HG02588 (cell line): ENCODE measurements at regions not wholly inside any gene's neighbourhood (a gene's known extent, or its start where the extent isn't known, plus 50 kb on each side); places are given as distances from the start of the nearest gene placed in this dataset.

ENCODE experiments used
- ATAC-seq: cut with Tn5 transposase; IDR thresholded peaks from one replicate; pipeline ENCODE4 v1.9.1; 2021; ENCODE audit warnings: mild to moderate bottlenecking, moderate library complexity; ENCODE audit not compliant: unreplicated experiment

DNA sequence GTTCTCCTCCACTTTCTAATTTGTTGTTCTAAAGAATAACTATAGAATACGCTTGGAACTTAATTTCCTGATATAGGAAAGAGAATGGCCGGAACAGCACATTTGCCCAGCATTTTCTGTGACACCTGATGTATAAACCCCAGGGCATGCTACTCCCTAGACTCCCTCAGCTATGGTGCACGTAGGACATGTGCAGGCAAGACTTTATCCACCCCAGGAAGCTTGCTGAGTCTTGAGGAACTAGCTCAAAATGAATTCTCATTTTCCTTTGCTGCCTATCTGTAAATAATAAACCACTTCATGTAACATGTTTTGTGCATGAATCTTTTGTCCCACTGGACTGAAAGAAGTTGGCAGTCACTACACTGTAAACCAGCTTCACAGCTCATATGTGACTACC lies 535.8 kb upstream of the SLITRK1 start:
- no peak for ATAC-seq

DNA sequence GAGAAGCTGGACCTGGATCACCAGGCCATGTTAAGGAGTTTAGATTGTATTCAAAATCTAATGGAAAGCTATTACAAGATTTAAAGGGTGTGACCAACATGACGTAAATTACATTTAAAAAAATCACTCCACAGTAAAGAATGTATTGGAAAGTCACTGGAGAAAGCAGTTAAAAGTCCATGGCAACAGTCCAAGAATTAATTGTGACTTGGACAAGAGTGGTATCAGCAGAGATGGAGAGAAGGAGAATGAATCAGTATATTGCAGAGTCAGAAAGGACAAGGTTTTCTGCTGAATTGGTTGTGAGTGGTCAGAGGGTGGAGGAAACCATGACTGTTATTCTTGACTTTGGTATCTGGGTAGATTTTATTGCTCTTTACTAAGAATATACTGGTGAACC lies 535.1 kb upstream of the SLITRK1 start:
- ATAC-seq = no peak

DNA sequence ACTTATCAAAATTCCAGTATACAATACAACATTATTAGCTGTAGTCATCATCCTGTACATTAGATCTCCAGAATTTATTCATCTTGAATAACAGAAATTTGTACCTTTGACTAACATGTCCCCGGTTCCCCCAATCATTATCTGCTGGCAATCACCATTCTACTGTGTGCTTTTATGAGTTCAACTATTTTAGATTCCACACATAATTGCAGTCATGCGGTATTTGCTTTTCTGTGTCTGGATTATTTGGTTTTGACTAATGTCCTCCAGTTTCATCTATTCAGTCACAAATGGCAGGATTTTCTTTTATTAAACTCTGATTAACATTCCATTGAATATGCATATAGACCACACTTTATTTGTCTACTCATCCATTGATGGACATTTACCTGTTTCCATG lies 530.7 kb upstream of the SLITRK1 start:
- no peak for ATAC-seq

DNA sequence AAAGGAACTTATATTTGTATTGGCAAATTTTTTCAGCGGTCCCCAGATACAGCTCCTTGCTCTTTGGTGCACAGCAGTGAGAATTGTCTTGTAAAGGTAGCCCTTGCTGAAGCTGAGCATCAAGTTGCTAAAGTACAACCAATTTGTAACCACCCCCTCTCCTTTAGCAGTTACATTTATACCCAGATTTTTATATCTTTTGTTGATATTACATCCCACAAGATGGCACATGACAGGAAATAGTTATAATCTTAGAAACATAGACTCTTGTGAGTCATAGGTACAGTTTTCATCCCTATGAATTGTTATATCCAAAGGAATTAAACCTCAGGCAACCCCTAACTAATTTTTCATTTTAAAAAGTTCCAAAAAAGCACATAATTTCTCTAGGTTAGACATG lies 523.0 kb upstream of the SLITRK1 start:
- ATAC-seq = no peak

DNA sequence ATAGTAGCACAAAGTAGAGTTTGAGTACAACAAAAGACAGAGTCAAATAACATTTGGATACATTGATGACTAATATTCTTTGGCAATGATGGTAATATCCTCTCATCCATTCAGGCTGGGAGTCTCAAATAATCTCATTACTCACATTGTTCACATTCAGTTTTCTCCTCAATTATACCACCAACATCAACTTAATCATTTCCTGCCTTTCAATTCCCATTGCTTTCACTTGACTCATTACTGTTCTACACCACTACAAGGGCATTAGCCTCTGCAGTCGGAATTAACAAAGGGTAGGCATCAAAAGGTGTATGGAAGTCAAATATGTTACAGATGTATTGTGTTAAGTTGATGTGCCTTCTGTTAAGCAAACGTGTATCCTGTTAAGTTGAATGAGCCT lies 518.4 kb upstream of the SLITRK1 start:
- ATAC-seq = no peak

DNA sequence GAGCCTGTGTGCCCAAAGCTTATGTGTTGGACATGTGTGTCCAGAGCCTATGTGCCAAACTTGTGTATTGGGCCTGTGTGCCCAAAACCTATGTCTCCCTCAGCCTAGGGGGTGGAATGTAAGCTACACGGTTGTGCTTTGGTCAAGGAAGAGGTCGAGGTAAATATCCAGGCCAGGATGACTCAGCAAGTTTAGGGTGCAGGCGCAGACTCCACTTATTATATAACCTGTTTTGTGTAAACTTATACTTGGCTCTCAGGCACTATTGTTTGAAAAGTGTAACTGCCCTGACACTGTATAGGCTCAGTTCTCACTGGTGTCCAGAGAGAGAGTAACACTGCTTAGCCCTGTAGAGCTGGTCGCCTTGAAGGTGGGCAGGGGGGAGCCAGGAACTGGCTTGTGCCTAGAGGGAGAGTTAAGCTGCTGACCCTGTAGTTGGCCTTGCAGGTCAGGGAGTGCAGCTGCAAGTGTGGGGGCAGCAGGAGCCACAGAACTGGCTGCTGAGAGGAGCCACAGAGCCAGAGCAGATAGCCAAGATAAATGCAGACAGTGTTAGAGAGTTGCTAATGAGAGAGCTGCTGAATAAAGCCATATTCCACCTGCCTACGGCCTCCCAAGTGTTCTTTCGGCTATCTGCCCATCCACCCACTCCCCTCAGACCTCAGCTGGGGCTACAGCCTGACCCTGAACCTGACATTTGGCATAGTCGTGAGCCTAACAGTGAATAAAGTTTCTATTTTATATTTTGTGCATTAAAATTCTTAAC lies 517.2 kb upstream of the SLITRK1 start:
- ATAC-seq = no peak

DNA sequence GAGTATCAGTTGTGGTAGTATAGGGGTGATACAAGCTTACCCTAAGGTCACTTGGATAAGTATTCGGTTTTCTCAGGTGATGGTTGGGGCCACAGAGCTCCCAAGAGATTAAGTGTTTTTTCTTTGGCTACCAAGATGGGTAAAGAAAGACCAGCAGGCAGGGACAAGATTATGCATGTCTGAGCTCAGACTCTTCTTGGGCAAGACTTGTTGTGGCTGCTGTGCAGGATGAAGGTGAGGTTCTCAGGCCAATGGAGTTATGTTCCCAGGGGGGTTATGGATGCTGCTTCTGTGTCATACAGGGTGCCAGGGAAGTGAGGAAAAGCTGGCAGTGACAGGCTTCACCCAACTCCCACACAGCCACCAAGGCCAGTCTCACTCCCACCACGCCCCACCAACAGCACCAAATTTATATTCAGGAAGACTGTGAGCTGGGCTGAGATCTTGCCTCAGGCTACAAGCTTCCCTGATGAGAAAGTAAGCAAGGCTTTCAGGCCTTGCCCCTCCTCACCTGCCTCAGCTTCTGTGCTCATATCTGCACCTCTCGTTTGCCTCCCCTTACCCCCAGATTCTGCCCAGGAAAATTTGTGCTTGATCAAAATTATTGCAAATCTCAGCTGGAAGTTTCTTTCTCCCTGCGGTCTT lies 511.8 kb upstream of the SLITRK1 start:
- ATAC-seq = no peak

DNA sequence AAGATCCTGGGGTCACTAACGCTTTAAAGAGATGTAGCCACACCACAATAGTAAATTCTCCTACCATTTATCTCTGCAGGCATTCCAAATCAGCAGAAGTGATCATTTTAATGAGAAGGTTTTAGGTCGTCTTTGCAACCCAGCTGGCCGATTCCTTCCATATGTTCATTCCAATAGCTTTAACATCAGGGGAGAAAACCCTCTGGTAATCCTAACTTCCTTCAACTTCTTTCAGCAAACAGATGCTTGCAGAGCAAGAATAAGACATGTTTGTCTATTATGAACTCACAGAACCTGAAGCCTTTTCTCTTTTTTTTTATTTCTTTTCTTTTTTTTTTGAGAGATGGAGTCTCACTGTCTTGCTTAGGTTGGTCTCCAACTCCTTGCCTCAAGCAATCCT lies 498.6 kb upstream of the SLITRK1 start:
- ATAC-seq = no peak

DNA sequence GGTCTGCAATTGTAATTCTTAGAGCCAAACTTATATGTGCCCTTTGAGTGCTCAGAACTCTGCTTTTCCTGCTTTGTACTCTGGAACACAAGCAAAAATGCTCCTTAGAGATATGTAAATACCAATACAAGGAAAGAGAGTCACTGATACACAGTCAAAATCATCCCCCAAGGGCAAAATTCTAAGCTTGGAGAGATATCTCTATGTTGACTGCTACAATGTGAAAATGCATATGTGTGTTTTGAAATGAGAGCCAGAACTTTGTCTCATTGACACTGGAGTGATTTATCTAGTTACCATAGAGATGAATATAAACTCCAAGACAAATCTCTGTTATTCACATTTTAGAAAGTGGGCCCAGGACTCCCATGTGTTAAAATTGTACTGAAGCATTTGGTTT lies 494.8 kb upstream of the SLITRK1 start:
- ATAC-seq = no peak

DNA sequence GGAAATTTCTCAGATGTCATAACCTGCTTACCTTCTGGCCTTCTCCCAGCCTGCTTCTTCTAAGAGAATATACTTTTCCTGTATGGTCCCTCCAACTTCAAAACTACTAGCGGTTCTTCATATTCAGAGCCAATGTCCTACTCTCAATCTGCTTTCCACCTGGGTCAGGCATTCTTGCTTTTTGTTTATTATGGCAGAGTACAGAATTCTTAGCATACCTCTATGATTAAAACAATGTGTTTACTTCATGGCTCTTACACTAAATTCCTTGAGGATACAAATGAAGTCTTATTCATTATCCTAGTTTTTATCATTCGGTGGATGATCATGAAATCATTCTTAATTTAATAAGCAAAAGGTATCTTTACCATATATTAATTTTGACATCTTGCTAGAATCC lies 484.2 kb upstream of the SLITRK1 start:
- no peak for ATAC-seq

DNA sequence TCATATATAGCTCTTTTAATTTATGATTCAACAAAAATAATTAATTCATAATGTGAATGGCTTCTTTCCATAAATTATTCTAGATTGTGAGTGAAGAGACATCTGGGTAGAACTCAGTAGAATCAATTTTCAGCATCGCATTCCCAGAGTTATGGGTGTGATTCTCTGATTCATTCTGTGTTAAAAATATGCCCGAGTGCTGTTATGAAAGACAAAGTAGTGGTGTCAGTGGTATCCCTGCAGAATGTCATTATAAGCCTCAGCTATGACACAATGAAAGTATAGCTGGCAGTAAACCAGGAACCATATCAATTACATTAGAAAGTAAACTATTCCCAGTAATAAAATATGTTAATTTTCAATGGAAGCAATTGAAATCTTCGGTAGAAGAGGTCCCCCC lies 480.5 kb upstream of the SLITRK1 start:
- ATAC-seq = no peak

DNA sequence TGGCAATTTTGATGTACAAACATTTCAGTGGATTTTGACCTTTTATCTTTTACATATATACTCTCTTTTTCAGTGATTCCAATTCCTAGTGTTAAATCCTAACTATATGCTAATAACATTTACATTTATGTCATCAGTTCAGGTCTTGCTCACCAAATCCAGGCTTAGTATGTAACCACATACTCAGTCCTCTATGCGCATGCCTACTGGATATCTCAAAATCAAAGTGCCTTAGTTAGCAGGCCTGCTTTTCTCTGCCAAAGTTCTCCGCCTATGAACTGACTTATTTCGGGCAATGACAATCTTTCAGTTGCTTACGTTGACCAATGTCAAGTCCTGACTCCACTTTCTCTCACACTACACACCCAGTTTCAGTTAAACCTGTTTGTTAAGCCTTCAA lies 478.5 kb upstream of the SLITRK1 start:
- ATAC-seq = no peak

DNA sequence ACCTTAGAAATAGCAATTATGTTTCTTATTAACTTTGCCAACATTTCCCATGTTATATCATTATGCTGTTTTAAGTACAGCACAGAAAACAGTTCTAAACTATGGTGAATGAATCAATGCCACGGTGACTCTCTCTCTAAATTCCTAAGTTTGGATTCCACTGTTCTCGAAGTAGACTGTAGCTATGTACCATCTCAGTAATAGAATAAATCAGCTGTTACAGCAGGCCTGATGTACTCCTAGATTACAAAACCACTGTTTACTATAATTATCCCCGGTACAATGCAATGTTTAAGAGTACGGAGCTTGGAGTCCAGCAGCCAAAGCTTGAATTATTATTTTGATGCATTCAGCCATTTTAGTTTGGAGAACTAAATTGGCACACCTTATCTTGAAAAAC lies 476.3 kb upstream of the SLITRK1 start:
- ATAC-seq = no peak

DNA sequence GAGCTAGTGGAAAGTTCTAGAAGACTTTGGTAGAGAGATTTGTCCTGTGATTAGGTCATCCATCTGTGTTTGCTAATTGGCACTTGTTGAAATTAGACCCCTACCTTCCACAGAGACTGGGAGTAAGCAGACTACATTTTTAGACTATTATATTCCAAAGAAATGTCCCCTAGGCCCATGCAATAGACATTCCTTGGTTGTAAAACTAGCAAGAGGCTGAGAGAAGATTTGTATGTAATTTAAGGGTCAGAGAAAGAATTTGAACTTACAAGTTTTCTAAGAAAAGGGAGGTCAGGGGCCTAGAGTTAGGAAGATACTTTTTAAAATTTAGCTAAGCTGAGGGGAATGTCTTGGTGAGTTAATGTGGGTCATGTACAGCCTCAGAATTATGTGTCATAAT lies 470.7 kb upstream of the SLITRK1 start:
- ATAC-seq = no peak

DNA sequence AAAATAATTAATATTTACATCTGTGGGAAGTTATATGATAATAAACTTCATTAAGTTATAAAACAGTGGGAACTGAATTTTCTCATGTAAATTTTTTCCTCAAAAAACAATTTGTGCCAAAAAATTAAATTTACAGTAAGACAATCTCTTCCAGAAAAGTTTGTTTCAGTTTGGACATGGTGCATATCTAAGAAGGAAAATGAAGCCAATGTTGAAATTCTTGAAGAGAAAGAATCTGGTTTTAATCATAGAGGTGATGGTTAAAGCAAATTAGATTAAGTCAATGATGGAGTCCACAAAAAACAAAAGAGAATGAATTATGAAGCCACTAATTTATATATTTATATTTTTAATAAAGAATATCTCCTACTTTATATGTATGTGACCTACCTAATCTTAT lies 457.2 kb upstream of the SLITRK1 start:
- no peak for ATAC-seq

DNA sequence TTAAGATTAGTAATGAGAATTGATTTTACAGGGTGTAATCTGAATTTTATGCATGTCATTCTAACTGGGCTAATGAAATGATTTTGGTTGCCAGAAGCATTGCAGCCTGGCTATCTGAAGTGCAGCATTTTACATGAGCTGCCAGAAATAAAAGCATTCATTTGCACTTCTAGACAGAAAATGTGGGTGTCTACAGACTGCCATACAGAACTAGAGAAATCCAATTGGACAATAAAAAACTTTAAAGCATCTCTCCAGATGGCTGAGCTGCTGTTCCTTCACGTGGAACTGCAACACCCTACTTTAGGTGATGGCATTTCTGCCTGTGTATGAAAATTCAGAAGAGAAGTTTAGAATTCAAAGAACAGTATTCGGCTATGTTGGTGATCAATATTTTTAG lies 450.1 kb upstream of the SLITRK1 start:
- ATAC-seq = no peak

DNA sequence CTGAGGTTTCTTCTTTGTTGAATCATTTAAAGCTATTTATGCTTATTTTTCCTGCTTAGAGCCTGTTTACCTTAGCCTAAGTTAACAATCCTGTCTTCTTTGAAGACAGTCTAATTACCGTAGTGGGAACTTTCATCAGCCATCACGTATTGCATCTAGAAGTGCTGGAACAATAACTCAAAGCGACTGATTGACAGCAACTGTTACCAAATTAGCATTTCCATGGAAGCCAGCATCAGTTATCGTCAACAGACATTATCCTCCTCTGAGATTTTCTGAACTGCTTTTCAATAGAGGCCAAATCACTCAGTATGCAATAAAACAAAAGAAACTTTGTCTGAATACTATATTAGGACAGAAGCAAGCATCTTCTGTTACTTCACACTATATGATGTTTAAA lies 433.3 kb upstream of the SLITRK1 start:
- no peak for ATAC-seq

DNA sequence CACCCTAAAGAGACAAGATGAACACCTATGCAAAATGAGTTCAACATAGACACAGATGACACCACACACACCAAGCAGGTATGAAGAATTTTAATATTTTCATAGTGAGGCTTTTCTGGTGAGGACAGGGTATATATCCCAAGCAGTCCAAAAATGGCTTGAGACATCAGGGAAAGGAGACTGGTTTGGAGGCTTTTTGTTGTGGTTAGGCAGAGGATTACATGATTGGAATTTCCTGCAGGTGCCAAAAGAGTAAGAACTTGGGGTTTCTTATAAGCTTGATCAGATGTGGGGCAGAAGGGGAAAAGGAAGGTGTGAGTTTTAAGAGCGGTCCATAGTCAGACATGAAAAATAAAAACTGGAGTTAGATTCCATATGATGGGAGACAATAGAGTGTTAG lies 420.8 kb upstream of the SLITRK1 start:
- no peak for ATAC-seq

DNA sequence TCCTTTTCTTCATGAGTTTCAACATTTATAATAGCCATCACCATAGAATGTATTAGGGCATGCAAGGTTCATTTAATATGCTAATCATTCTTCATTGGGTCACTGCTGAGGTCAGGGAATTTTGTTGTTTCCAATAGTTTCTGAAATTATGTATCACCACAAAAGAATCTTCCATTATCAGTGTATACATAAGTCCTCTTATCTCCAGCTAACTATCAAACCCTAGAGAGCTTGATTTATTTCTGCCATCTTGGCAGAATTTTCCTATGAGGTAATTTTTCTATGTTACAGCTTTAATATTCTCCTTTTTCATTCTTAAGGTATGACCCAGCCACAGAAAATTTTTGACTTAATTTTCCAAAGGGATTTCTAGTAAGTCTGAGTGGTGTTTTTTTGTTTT lies 415.0 kb upstream of the SLITRK1 start:
- ATAC-seq = no peak

DNA sequence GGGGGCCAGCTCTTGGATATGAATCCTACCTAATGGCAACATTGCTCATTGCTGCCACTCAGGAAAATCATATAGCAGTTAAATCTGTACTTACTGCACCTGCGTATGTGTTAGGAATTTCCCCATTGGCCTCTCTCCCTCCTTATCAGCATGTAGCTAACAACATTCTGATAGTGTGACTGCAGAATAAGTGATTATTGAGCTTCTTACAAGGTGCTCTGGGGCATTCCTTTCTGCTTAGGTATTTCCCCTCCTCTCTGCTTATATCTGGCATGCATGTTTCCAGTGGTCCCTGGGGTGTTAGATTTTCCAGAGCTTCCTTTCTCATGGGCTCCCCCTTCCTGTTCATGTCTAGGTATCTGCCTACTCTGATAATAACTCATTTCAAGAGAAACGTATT lies 414.1 kb upstream of the SLITRK1 start:
- no peak for ATAC-seq

DNA sequence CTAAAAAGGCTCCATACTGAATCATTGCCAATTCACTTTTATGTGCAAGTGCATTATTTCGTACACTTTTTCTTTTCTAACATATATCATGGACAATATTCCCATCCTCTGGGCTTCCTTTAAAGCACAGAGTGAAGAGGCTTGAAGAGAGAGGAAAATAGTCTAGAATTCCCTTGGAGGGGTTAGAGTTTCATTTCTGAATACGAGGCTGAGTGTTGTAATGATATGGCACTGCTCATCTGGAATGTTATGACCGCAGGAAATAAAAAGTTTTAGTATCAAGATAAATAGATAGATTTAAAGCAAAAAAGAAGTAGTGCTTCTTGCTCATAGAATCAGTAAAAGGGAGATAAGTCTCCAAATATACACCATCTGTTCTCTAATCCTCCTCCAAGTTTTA lies 412.3 kb upstream of the SLITRK1 start:
- ATAC-seq = no peak

DNA sequence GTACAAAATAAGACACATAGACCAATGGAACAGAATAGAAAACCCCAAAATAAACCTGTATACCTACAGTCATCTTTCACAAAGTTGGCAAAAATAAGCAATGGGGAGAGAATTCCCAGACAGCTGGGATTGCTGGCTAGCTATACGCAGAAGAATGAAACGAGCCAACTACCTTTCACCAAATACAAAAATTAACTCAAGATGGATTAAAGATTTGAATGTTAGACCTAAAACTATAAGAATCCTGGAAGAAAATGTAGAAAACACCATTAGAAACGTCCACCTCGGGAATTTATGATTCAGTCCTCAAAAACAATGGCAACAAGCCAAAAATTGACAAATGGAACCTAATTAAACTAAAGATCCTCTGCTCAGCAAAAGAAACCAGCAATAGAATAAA lies 408.1 kb upstream of the SLITRK1 start:
- ATAC-seq = no peak

DNA sequence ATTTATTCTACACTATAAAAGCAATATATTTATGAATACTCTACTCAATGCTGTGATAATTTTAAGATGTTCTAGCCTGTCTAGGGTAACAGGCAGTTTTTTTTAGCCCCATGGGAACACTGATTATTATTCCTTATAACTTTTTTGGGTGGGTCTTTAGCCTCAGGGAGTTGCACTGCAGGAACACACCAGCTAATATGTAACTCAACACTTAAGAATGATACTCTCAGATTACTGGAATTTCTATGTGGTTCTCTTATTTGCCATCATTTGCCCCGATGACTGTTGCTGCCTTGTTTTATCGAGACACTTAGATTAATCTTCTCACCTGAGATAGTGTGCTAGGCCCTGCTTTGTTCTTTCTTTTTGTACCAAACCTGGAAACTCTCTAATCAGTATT lies 396.9 kb upstream of the SLITRK1 start:
- ATAC-seq = no peak
